ENCODE measurements at regions not wholly inside any gene's neighbourhood (a gene's known extent, or its start where the extent isn't known, plus 50 kb on each side); places are given as distances from the start of the nearest gene placed in this dataset.

DNA sequence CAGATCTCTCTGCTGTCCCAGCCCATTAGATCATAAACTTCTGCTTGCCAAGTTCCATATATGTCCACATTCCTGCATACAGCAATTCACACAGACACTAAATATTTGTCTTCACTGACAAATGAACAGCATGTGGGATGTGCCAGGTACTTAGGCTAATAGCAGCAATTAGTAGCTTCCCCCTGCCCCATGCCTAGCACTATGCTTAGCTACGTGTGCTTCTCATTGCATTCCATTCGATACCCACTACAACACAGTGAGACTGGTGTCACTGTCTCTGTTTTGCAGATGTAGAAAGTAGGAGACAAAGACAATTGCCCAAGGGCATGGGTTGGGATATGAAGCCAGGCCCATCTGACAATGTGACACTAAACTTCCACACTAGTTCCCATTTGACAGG is 308.4 kb downstream of the BCL11B start:
- TF ChIP-seq, protein P1, sequence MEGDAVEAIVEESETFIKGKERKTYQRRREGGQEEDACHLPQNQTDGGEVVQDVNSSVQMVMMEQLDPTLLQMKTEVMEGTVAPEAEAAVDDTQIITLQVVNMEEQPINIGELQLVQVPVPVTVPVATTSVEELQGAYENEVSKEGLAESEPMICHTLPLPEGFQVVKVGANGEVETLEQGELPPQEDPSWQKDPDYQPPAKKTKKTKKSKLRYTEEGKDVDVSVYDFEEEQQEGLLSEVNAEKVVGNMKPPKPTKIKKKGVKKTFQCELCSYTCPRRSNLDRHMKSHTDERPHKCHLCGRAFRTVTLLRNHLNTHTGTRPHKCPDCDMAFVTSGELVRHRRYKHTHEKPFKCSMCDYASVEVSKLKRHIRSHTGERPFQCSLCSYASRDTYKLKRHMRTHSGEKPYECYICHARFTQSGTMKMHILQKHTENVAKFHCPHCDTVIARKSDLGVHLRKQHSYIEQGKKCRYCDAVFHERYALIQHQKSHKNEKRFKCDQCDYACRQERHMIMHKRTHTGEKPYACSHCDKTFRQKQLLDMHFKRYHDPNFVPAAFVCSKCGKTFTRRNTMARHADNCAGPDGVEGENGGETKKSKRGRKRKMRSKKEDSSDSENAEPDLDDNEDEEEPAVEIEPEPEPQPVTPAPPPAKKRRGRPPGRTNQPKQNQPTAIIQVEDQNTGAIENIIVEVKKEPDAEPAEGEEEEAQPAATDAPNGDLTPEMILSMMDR (IDR thresholded peaks at IDR 0.05) = no peak
- TF ChIP-seq POLR2A (IDR thresholded peaks at IDR 0.05) = no peak
